Inflammatory macrophage (primary cell): ENCODE measurements at regions not wholly inside any gene's neighbourhood (a gene's known extent, or its start where the extent isn't known, plus 50 kb on each side); places are given as distances from the start of the nearest gene placed in this dataset.
"Not testable (repeated sequence)": the region's sequence is repeated elsewhere in the genome, so short reads cannot be mapped to it uniquely, and the experiment has no call there.

Source experiments
- DNase-seq, 2 donors: peaks; one replicate each; pipeline ENCODE4 v3.0.0-alpha.2; 2020 to 2022

DNA sequence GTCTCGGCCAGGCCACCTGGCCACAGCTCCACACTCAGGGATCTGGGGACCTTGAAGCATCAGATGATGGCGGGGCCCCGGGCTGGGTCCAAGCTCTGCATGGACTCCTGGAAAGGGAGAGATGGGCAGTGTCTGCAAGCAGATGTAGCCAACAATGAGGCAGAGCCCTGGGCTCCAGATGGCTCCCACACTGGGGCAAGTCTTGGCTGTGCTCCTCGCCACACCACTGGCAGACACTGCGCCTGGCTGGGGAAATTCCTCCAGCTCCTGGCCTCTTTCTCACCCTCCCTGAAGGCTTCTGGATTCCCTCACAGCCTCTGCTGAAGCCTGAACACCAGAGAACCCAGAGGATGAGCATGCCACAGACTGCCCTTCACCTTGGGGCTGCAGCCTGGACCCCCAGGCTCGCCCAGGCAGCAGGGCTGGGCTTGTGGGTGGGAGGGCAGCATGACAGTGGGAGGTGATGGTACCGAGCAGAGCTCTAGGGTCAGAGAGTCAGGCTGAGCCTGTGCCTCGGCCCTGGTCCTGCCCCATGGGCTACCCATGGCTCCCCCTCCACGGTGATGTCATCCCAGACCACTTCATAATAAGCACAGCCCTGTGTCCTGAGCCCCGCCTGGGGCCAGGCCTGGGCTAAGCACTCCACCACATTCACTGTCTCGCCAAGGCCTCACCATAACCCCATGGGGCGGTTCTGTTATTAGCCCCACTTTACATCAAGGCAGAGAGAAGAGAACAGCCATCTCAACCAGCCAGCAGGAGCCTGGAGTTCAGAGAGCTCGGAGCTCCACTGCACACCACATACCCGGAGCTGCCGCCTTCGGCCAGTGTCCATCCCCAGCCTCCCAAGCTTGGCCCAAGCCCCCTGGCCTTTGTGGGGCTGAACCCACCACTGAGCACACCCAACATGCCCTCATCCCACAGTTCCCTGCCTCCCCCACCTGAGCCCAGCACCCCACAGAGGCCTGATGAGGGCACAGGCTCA, 62.2 kb upstream of the ADAMTS2 start:
- DNase-seq = no peak

DNA sequence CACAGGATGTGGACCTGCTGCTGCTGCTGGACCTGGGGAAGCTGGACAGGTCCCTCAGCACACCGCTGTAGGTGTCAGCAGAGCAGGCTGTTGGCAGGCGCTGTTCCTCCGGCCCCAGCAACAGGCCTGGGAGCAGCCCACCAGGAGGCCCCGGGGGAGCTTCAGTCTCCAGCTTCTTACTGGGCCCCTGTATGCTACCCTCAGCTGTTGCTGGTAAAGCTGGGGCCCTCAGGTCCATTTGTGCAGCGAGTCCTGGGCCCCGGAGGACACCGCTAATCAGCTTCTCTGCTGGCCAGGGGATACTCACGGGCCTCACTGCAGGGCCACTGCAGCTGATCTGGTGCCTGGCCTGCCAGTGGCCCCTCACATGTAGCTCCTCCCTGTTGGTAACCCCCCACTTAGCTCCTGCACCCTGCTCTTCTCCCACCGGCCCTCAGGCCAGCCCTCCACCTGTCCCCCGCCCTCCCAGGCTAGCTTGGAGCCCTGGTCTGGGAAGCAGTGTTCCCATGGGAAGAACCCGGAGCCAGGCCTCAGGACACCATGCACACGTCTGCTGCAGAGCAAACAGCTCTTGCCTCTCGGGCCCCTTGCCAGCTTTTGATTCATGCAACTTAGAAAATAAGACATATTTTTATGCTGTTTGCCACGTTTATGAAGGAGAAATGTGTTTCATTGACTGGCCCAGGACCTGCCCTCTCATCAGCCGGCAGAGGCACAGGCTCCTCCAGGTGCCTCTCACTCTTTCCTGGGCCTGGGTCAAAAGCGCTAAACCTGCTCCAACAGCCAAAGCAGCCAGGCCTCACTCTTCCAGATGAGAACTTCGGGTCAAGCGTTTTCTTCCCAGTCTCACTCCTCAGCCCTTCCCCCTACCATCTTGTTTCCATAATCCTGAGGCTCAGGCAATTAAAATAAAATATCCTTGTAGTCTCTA, 61.0 kb upstream of the ADAMTS2 start:
- DNase-seq = no peak

- DNase-seq = no peak
Observed at GRCh38 chr5:179405426-179406030, 60.3 kb upstream of the ADAMTS2 start.

DNA sequence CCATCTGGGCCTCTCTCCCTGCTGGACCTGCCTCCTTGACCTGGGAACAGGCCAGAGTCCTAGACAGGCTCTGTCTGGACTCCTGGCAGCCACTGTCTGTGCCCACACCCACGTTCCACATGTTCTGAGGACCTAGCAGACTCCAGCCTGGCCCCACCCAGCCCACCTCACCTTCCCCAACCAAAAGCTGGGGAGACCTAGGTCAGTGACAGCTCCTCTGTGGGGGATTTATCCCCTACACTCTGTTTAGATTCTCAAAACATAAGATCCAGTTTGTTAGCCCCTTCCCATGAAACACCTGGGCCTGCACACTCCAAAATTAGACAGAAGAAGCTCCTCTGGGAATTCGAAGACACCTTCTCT, 59.8 kb upstream of the ADAMTS2 start:
- no peak for DNase-seq

DNA sequence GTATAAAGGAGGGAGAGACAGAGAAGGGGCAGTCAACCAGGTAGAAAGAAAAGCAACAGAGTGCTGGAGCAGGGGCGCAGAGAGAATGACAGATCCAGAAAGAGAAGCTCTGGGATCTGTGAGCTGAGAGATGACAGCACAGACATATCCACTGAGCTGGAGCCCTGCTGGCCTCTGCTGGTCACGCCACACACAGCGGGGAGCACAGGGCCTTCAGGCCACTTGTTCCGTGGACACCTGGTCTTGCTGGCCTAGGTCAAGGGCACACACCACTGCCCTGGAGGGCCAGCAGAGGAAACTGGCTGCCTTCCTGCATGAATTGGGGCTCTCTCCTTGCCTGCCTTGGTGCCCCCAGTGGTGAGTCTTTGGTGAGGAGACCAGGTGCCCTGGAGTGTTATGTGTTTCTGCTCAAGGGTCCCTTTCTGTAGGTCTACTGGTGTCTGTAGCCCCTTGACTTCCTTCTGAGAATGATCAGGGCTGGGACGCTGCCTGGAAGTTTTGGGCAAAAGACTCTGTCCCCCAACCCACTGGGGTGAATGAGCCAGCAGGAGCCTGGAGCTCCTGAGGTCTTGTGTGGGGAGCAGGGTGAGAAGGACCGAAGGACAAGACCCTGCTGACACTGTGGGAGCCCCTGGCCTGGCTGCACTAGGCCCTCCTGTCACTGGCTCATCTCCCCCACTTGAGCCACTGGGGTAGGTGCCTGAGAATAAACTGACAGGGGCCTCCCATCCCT, 59.2 kb upstream of the ADAMTS2 start:
- peak in 1 of 2 donors; percentile 32 for DNase-seq

- no peak for DNase-seq
Observed at GRCh38 chr5:179403426-179404147, 58.3 kb upstream of the ADAMTS2 start.

DNA sequence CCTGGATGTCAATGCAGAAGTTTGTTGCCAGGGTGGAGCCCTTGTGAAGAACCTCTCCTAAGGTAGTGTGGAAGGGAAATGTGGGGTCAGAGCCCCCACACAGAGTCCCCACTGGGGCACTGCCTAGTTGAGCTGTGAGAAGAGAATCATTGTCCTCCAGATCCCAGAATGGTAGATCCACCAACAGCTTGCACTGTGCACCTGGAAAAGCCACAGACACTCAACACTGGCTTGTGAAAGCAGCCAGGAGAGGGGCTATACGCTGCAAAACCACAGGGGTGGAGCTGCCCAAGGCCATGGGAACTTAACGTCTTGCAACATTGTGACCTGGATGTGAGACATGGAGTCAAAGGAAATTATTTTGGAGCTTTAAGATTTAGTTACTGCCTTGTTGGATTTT, 55.2 kb upstream of the ADAMTS2 start:
- not testable (repeated sequence) for DNase-seq

DNA sequence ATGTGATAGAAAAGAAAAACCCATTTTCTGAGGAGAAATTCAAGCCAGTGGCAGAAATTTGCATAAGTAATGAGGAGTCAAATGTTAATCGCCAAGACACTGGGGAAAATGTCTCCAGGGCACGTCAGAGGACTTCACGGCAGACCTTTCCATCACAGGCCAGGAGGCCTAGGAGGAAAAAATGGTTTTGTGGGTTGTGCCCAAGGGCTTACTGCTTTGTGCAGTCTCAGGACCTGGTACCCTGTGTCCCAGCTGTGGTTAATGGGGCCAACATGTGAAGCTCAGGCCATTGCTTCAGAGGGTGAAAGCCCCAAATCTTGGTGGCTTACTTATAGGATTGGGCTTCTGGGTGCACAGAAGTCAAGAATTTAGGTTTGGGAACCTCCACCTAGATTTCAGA, 54.8 kb upstream of the ADAMTS2 start:
- no peak for DNase-seq

DNA sequence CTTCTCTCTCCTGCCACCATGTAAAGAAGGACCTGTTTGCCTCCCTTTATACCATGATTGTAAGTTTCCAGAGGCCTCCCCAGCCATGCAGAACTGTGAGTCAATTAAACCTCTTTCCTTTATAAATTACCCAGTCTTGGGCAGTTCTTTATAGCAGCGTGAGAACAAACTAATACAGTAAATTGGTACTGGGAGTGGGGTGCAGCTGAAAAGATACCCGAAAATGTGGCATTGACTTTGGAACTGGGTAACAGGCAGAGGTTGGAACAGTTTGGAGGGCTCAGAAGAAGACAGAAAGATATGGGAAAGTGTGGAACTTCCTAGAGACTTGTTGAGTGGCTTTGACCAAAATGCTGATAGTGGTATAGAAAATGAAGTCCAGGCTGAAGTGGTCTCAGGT, 54.1 kb upstream of the ADAMTS2 start:
- not testable (repeated sequence) for DNase-seq

DNA sequence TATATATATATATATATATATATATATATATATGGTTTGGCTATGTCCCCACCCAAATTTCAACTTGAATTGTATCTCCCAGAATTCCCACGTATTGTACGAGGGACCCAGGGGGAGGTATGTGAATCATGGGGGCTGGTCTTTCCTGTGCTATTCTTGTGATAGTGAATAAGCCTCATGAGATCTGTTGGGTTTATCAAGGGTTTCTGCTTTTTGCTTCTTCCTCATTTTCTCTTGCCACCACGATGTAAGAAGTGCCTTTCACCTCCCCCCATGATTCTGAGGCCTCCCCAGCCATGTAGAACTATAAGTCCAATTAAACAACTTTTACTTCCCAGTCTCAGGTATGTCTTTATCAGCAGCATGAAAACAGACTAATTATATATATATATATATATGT, 52.3 kb upstream of the ADAMTS2 start:
- peak; percentile 53 to 68 for DNase-seq
